GM19397 (cell line): ENCODE measurements at regions not wholly inside any gene's neighbourhood (a gene's known extent, or its start where the extent isn't known, plus 50 kb on each side); places are given as distances from the start of the nearest gene placed in this dataset.
"Not testable (repeated sequence)": the region's sequence is repeated elsewhere in the genome, so short reads cannot be mapped to it uniquely, and the experiment has no call there.

ENCODE experiments used
- ATAC-seq: cut with Tn5 transposase; IDR thresholded peaks from one replicate; pipeline ENCODE4 v1.9.1; 2021; ENCODE audit warnings: mild to moderate bottlenecking, moderate library complexity; ENCODE audit not compliant: unreplicated experiment

DNA sequence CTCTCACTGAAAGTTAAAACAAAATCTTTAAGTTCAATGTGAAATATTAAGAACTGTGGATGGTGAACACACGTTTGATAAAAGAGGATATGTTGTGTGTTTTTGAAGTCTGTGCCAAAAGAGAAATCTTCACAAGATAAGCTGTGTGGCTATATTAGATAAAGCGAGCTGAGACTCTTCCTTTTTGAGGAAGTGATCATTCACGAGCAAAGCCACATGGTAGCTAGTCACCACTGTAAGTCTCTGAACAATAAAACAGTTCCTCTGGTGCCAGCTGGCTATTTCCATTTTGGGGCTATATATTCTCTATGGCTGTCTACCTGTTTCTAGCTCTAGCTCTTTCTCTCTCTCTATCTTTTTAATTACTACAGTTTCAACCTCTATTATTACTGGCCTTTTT, 1849.2 kb upstream of the C9orf72 start:
- ATAC-seq = no peak

DNA sequence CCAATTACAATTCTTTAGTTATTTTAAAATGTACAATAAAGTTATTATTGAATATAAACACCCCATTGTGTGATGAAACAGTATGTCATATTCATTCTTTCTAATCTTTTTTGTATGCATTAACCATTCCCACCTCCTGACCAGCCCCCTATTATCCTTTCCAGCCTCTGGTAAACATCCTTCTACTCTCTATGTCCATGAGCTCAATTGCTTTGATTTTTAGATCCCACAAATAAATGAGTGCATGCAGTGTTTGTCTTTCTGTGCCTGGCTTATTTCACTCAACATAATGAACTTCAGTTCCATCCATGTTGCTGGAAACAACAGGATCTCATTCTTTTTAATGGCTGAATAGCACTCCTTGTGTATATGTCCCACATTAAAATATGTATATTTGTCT, 1858.9 kb upstream of the C9orf72 start:
- ATAC-seq = no peak

DNA sequence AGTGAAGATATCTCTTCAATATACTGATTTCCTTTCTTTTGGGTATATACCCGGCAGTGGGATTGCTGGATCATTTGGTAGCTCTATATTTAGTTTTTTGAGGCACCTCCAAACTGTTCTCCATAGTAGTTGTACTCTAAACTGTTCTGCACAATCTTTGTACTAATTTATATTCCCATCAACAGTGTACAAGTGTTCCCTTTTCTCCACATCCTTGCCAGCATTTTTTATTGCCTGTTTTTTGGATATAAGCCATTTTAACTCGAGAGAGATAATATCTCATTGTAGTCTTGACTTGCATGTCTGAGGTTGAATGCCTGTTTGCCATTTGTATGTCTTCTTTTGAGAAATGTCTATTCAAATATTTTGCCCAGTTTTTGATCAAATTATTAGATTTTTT, 1859.4 kb upstream of the C9orf72 start:
- ATAC-seq = not testable (repeated sequence)

DNA sequence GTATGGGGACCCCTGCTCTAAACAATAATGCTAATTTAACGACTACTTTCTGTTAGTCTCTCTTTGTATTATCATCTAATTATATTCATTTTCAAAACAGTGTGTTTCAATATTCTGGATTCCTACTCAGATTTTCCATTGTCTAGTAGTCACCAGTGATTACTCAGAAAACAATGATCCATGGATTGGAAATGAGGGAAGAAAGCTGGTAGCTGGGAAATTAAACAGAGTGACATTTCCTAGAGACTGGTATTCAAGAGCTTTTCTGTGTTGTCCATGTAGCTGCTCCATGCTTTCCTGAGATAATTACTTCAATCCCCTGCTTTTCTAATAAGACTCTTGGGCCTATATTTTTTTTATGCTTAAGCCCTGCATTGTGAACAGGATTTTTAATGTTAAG, 1862.1 kb upstream of the C9orf72 start:
- no peak for ATAC-seq

DNA sequence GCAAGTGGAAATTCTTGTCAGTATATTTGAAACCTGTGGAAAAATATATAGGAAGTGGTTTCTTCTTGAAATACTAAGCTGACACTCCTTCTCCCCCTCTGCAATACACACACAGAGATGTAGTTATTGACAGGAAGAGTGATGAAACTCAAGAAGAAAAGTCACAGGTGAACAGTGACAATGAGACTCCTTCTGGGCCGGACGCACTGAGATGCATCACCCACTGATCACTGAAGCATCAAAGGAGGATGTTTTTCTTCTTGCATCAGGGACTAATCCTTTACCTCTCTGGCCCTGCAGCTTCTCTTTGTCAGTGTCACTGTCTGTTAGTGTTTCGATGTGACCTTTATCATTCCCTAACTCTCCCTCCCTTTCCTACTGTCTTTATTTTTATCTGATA, 1864.2 kb upstream of the C9orf72 start:
- ATAC-seq = no peak

DNA sequence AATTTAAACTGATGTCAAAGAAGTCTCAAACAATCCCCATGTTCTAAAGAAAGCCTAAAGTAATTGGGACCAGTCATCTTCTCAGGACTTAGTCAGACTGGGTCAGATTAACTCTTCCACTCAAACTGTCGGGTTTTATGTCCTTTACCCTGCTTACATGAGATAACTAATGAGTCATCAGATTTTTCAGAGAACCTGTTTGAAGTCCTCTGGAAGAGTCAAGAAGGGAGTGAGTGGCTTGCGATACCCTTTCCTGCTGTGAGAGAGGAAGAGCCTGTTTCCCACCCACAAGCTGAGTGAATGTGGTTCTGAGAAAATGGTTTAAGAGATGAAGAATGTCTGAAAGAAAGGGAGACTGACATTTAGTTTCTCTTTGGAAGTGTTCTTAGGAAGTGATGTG, 1866.7 kb upstream of the C9orf72 start:
- ATAC-seq = no peak

DNA sequence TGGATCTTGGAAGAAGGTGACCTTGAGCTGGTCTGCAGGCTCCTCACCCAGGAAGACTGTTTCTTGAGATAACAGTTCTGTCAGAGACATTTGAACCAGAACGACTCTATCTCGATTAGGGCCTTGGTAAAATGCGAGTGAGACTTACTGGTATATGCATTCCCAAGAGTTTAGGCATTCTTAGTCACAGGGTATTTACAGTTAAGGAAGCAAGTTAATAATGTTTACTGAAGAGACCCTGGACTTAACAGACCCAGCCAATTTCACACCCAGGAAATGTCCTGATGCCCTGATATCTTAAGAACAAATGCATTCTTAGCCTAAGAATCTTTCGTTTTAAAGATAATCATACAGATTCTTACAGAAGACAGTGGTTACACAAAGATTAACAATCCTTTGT, 1867.2 kb upstream of the C9orf72 start:
- no peak for ATAC-seq

DNA sequence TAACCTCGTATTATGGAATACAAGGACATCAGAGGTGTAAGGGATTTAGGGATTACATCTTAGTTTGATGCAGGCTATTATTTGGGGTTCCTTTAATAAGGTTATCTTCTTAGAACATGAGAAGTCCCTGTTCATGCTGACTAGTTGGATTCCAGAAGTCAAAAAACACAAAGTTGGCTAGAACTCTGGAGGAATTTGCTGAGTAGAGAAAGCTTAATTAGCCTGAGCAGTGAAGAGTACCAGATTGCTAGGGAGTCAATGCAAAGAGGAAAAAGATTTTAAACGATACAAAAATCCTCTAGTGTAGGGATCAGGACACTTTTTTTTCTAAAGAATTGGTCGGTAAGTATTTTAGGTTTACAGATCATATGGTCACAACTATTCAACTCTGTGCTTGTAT, 1872.5 kb upstream of the C9orf72 start:
- no peak for ATAC-seq

DNA sequence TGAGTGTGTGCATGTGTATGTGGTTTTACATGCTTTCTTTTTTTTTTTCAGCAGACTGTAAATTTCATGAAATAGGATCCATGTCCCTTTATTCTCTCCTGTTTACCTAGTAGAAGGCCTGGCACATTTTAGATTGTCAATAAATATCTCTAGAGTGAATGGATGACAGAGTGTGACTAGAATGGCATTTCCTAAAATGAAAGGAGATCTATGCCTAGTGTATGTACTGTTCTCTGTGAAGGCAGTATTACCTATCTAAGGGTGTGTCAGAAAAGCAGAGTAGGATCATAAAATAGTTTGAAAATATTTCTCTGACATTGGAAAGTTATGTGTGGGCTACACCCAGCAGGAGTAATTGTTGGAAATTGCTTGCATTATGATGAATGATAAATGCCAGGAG, 1876.0 kb upstream of the C9orf72 start:
- no peak for ATAC-seq

DNA sequence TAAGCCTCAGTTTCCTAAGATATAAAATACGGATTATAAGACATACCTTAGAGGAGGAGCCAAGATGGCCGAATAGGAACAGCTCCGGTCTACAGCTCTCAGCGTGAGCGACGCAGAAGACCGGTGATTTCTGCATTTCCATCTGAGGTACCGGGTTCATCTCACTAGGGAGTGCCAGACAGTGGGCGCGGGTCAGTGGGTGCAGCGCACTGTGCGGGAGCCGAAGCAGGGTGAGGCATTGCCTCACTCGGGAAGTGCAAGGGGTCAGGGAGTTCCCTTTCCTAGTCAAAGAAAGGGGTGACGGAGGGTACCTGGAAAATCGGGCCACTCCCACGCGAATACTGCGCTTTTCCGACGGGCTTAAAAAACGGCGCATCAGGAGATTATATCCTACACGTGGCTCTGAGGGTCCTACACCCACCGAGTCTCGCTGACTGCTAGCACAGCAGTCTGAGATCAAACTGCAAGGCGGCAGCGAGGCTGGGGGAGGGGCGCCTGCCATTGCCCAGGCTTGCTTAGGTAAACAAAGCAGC, 1877.1 kb upstream of the C9orf72 start:
- not testable (repeated sequence) for ATAC-seq

DNA sequence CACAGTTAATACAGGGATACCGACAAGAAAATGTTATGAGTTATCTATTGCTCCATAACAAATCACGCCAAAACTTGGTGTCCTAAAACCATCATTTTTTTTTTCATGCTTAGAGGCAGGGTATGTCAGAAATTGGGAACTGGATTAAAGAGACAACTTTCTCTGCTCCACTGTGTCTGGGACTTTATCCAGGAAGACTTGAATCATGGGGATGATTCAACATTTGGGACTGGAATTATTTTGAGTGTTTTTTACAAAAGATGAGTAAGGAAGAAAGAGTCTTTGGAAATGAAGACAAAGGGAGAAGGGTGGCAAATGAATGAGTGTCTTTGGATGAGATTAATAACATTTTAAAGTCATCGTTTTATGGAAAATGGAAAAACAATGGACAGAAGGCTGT, 1883.7 kb upstream of the C9orf72 start:
- no peak for ATAC-seq

DNA sequence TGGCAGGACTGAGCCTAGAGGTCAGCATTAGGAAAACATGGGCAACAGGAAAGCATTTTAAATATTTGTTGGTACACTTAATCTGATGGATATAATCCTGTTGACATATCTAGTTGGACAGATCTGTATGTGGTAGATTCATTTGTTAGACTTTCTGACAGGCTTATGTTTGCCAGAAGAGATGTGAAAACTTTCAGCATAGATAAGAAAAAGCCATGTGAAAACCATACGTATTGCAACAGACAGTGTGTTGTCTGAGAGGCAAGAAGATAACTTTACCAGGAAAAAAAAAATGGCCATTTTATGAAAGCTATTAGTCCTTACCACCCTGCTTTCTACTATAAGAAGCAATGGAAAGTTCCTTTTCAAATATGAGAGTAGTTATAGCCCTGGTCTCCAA, 1902.2 kb upstream of the C9orf72 start:
- no peak for ATAC-seq

DNA sequence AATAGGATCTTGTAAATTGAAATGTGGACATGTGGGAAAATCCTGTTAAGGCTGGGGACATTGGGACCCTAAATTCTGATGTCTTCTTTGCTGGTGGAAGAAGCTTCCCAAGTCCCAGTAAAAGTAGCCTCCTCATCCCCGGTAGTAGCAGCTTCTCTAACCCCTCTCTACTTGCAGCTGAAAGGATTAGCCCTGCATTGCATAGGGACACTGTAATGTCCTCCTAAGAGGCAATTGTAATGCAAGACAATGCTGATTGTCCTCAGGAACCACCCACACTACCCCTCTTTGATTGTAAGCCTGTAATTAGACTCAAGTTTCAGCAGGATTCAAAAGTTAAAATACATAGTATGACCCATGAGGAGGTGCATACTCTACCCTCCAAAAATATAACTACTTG, 1938.4 kb upstream of the C9orf72 start:
- no peak for ATAC-seq

DNA sequence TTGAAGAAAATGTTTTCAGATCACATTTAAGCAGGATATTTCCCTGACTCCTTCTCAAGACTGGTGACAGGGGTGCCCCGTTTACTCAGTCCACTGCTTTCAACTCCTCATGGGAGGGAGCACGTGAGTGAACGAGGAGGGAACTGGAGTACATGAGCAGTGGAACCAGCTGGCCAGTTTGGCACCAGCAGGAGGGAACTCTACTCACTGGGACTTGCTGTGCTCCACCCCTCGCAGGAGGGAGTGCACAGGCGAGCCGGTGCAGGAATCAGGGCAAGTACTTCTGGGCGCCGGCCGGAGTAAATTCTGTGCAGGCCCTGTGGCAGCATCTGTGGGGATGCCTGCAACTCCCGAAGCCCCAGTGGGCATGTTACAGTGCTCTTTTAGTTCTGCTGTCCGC, 1941.1 kb upstream of the C9orf72 start:
- no peak for ATAC-seq

DNA sequence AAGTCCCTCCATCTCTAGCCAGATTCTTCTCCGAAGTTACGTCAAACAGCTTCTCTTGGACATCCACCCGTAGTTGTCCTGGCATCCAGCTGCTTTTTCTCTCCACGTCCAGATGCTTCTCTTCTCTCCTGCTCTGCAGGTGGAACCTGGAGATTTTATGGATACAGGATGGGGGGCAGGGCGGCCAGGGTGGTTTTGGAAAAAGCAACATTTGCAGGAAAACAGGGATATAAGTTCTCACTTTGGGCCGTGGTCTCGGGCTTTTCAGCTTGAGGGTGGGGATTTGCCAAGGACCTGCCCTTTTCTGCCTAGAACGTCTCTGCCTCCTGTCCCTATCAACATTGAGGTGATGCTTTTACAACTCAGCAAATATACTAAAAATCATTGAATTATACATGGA, 1941.6 kb upstream of the C9orf72 start:
- no peak for ATAC-seq

DNA sequence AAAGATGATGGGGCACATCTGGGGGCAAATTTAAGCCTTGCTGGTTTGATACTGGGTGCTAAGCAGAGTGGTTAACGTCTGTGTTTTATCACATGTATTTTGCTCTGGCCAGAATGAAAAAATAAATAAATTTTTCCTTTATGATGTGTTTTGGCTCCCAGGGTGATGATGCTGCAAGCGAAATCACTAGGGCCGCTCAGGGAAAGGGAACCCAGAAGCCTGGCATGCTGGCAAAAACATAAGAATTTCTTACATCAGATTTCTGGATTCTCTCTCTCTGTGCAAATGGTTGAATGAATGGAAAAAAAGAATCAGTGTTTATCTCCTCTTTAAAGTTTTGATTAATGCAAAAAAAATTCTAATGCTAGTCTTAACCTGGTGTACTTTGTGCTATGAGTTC, 1975.2 kb upstream of the C9orf72 start:
- no peak for ATAC-seq

DNA sequence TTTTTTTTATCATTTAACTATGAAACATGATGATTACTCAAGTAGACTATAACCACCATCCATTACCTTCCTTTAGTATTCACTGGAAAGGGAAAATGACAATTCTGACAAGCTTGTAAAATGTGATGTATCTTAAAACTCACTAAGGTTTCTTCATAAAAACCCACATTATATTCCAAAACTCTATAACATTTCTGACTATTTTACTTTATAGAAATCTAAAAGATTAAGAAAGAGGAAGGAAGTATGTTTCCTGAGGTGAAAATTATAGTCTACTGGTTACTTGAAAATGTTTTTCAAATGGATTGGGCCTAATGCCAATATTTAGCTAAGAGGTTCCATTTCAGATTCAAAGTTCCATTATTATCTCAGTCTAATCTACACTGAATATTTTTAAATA, 1982.2 kb upstream of the C9orf72 start:
- ATAC-seq = no peak

DNA sequence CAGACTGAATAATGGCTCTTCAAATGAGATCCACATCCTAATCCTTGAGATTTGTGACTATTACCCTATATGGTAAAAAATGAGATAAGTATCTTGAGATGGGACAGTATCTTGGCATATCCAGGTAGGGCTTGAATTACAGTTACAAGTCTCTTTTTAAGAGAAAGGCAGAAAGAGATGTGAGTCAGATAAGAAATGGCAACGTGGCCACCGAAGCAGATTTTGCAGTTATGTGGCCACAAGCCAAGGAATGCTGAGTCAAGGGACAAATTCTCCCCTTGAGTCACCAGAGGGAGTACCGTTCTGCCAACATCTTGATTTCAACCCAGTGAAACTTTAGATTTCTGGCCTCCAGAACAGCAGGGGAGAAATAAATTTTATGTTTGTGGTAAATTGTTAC, 1983.0 kb upstream of the C9orf72 start:
- no peak for ATAC-seq

DNA sequence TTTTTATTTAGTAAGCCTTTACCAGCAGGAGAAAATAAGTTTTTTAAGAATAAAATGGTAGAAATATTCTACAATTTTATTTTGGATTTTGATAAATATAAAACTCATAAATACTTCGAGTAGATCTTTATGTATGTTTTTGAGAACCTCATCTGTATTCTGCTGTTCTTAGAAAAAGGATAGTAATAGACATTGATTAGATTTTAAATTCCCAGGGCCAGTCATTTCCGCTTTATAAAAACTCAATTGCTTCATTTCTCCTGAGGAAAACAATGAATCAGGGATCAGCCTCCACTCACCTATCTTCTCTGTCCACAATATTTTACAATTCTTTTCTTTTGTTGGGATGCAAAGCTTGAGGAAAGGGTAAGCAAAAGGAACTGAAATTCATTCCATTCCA, 1983.5 kb upstream of the C9orf72 start:
- ATAC-seq = no peak

DNA sequence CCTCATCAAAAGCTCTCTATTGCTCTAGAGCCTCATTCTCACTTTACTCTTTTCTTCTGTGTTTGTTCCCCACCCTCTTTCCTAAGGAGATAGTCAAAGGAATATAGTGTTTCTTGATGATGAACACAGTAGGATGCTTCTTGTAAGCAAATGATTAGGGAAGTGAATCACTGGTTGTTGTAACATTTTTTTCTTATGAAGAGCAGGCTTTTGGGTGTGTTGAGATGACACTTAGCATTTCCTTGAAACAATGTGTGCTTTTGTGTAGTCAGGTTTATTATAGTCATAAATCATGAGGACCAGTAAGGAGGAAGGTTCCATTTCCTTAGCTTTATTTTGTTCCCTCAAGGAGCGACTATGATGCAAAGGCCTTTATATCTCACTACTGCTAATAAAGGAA, 1991.3 kb upstream of the C9orf72 start:
- ATAC-seq = no peak

DNA sequence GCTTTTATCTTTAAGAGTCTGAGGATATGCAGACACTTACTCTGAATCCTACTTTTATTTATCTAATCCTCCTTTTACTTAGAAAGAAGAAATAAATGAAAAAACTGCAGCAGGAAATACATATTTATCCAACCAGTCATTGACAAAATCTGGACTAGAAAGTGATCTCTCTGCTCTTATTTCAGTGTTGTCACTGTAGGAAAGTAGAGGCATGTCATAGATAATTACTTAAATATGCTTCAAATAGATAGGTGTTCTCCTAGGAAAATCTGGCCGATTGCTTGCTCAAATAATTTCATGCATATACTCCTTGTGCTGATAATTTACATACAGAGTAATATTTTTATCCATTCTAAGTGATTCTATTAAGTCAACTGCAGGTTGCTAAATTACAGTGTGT, 2001.9 kb upstream of the C9orf72 start:
- no peak for ATAC-seq

DNA sequence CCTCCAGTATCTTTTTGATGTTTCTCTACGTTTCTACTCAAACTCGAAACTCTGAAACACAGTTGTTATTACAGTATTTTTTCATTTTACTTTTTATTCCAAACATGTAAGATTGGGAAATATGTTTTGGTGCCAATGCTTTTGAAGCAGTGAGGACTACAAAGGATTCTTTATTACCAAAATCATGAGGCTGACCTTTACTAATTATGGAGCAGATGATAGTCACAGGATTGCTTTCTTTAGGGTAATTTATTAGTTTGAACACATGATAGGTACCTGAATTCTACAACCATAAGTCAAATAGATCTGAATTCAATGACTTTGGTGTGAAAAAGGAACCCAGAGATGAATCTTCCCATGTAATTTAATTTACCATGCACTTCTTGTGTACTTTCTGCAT, 2015.1 kb upstream of the C9orf72 start:
- ATAC-seq = no peak

DNA sequence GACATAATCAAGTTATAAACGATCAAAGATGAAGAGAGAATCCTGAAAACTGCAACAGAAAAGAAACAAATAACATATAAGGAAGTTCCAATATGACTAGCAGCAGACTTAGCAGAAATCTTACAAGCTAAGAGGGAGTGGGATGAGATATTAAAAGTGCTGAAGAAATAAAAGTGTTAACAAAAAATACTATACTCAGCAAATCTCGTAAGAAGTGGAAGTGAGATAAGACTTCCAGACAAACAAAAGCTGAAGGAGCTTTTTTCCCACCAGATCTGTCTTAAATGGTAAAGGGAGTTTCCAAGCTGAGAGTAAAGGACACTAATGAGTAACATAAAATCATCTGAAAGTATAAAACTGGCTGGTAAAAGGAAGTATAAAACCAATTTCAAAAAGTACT, 2036.0 kb upstream of the C9orf72 start:
- ATAC-seq = no peak

DNA sequence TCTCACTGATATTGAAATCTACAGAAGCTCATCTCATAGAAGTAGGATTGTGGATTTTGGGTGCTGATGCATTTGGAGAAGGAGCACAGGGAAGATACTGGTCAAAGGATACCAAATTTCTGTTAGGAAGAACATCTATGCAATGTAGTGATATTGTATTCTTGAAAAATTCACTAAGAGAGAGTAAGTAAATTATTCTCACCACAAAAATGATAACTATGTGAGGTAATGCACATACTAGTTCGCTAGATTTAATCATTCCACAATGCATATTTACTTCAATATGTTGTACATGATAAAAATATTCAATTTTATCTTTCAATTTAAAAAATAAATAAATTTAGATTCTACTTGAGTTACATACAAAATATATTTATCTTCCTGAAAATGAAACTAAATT, 2040.5 kb upstream of the C9orf72 start:
- ATAC-seq = no peak
